H1 (cell line): ENCODE measurements at regions not wholly inside any gene's neighbourhood (a gene's known extent, or its start where the extent isn't known, plus 50 kb on each side); places are given as distances from the start of the nearest gene placed in this dataset.

Experiments used
- BACH1 ChIP-seq: IDR thresholded peaks from 2 replicates; pipeline ENCODE4 v1.6.1; 2012; ENCODE audit warnings: low read length, improper control_type of control experiment
- SIX5 ChIP-seq: IDR thresholded peaks from 2 replicates; pipeline ENCODE4 v1.6.1; 2011; ENCODE audit warnings: mild to moderate bottlenecking, low read depth, low read length
- SUZ12 ChIP-seq: fragments of 200-600 bp; sonication (generic); IDR thresholded peaks from 2 replicates; pipeline ENCODE4 v1.6.1; 2012; ENCODE audit warnings: mild to moderate bottlenecking, inconsistent platforms, low read length, moderate library complexity, mixed read lengths
- TAF1 ChIP-seq: IDR thresholded peaks from 2 replicates; pipeline ENCODE4 v1.6.1; 2011; ENCODE audit warnings: mild to moderate bottlenecking, low read depth, low read length
- TCF12 ChIP-seq: IDR thresholded peaks from 2 replicates; pipeline ENCODE4 v1.6.1; 2011; ENCODE audit warnings: low read depth, mild to moderate bottlenecking, low read length
- TF ChIP-seq, protein P1 (sequence below): IDR thresholded peaks from 2 replicates; pipeline ENCODE4 v1.6.1; 2012; ENCODE audit warnings: low read length, inconsistent platforms

DNA sequence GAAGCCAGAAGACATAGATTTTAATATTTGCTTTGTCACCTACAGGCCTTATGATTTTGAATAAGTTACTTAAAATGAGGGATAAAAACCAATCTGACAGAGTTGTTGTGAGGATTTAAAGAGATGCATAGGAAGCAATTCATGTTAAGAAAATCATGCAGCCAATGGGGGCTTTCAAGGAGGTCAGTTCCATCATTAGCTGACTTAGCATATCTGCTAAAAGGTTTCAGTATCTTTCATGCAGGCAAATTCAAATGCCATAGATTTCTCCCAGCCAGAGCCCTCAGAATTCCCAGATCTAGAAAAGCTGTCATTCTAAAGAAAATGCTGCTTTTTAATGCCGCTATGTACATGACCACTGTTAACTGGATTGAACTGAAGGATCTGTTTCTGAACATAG is 176.1 kb downstream of the GOLIM4 start (continued):
- TF ChIP-seq, protein P1, sequence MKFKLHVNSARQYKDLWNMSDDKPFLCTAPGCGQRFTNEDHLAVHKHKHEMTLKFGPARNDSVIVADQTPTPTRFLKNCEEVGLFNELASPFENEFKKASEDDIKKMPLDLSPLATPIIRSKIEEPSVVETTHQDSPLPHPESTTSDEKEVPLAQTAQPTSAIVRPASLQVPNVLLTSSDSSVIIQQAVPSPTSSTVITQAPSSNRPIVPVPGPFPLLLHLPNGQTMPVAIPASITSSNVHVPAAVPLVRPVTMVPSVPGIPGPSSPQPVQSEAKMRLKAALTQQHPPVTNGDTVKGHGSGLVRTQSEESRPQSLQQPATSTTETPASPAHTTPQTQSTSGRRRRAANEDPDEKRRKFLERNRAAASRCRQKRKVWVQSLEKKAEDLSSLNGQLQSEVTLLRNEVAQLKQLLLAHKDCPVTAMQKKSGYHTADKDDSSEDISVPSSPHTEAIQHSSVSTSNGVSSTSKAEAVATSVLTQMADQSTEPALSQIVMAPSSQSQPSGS: no peak
- TF ChIP-seq TCF12 (no peak), SUZ12 (no peak), SIX5 (no peak), BACH1 (no peak), TAF1 (no peak)
